C1 segment of cervical spinal cord (tissue), 14 donors: ENCODE measurements at regions not wholly inside any gene's neighbourhood (a gene's known extent, or its start where the extent isn't known, plus 50 kb on each side); places are given as distances from the start of the nearest gene placed in this dataset.

ENCODE experiments used
- DNase-seq, 14 donors: peaks; one replicate each; lab custom pipeline; 2025; lab: John Stamatoyannopoulos, UW

- no peak for DNase-seq
Measured at GRCh38 chr13:77381059-77381458, 54.2 kb upstream of the MYCBP2 start.

- no peak for DNase-seq
Measured at GRCh38 chr13:77379508-77379907, 52.6 kb upstream of the MYCBP2 start.

GRCh38 chr13:77378662-77379061 is 51.8 kb upstream of the MYCBP2 start:
- DNase-seq, result no peak

GRCh38 chr13:77377016-77377415 is 50.1 kb upstream of the MYCBP2 start:
- DNase-seq, result no peak
